OCI-LY7 (cell line): ENCODE measurements at regions not wholly inside any gene's neighbourhood (a gene's known extent, or its start where the extent isn't known, plus 50 kb on each side); places are given as distances from the start of the nearest gene placed in this dataset.

Source experiments
- BruUV-seq: library from RNA; stranded (reverse); fragments of 400-500 nt; replicated peaks from 2 replicates; lab custom pipeline; 2021; lab: Mats Ljungman, UMichigan
- CTCF ChIA-PET: fragments of 300-600 bp; sonication (Branson Sonifier 250); formaldehyde crosslinking; loops from one replicate; lab custom pipeline; 2022; ENCODE audit warnings: antibody characterized with exemption; ENCODE audit not compliant: unreplicated experiment; lab: Charles Lee
- POLR2A ChIA-PET: fragments of 300-600 bp; sonication (Branson Sonifier 250); formaldehyde crosslinking; loops from one replicate; lab custom pipeline; 2022; ENCODE audit warnings: antibody characterized with exemption; lab: Charles Lee
- DNase-seq: peaks from one replicate; pipeline ENCODE4 v3.0.0-alpha.2; 2015; ENCODE audit warnings: low spot score
- H2AFZ ChIP-seq: fragments of 200-600 bp; sonication (generic), shearing (Covaris generic); 2 replicates; pipeline ENCODE4 v1.6.1; 2014; ENCODE audit warnings: mild to moderate bottlenecking, antibody characterized with exemption, low read length, moderate library complexity
- H3K27ac ChIP-seq: fragments of 200-600 bp; sonication (generic); 2 replicates; pipeline ENCODE4 v1.5.1; 2014; ENCODE audit warnings: mixed run types, low read depth, mild to moderate bottlenecking, moderate library complexity, low read length, inconsistent platforms; ENCODE audit not compliant: poor library complexity, severe bottlenecking
- H3K36me3 ChIP-seq: fragments of 200-600 bp; sonication (generic); 2 replicates; pipeline ENCODE4 v1.6.1; 2014; ENCODE audit warnings: mild to moderate bottlenecking, antibody characterized with exemption, low read length, moderate library complexity, mixed read lengths; ENCODE audit not compliant: insufficient read depth
- H3K4me1 ChIP-seq: fragments of 200-600 bp; sonication (generic); 2 replicates; pipeline ENCODE4 v1.5.1; 2014; ENCODE audit warnings: mild to moderate bottlenecking, low read length; ENCODE audit not compliant: insufficient read depth, poor library complexity, severe bottlenecking
- H3K4me2 ChIP-seq: fragments of 200-600 bp; sonication (generic); 2 replicates; pipeline ENCODE4 v1.6.1; 2014; ENCODE audit warnings: mild to moderate bottlenecking, low read length
- H3K4me3 ChIP-seq: fragments of 200-600 bp; sonication (generic); 2 replicates; pipeline ENCODE4 v1.5.1; 2014; ENCODE audit warnings: mild to moderate bottlenecking, low read depth, low read length; ENCODE audit not compliant: poor library complexity, severe bottlenecking
- H3K79me2 ChIP-seq: fragments of 200-600 bp; sonication (generic); 2 replicates; pipeline ENCODE4 v1.6.1; 2016; ENCODE audit warnings: low read depth, mild to moderate bottlenecking, low read length, moderate library complexity, mixed read lengths; ENCODE audit not compliant: insufficient read depth
- H3K9me2 ChIP-seq: fragments of 200-600 bp; sonication (generic); 2 replicates; pipeline ENCODE4 v1.6.1; 2016; ENCODE audit warnings: mild to moderate bottlenecking, low read length, mixed read lengths; ENCODE audit not compliant: insufficient read depth
- H3K9me3 ChIP-seq: fragments of 200-600 bp; sonication (generic); 2 replicates; pipeline ENCODE4 v1.6.1; 2014; ENCODE audit warnings: mild to moderate bottlenecking, mixed run types, low read length, mixed read lengths
- H4K20me1 ChIP-seq: fragments of 200-600 bp; sonication (generic); 2 replicates; pipeline ENCODE4 v1.6.1; 2014; ENCODE audit warnings: mild to moderate bottlenecking, antibody characterized with exemption, low read length, moderate library complexity, mixed read lengths; ENCODE audit not compliant: insufficient read depth
- CTCF ChIP-seq: fragments of 200-600 bp; sonication (generic); conservative IDR thresholded peaks from 2 replicates; pipeline ENCODE4 v1.5.1; 2014; ENCODE audit warnings: mild to moderate bottlenecking, antibody characterized with exemption, low read length, moderate library complexity, mixed read lengths
- EZH2phosphoT487 ChIP-seq: fragments of 200-600 bp; sonication (generic); IDR thresholded peaks from 2 replicates; pipeline ENCODE4 v1.6.1; 2018; ENCODE audit warnings: low read depth, borderline replicate concordance, mild to moderate bottlenecking, mixed run types, antibody characterized with exemption, low read length, moderate library complexity, mixed read lengths
- intact Hi-C: fragments of 100-400 bp; cut with micrococcal nuclease; formaldehyde crosslinking; loops from one replicate; pipeline ENCODE4 v1.10.0; 2022; ENCODE audit not compliant: unreplicated experiment

- Histone ChIP-seq H3K4me2 (no peak overlapping the region), H4K20me1 (no peaks in the 10 kb centered on the region), H3K27ac (no peak overlapping the region), H2AFZ (0 out of 2 replicates have a peak overlapping the region, but pooled peaks have one; percentile 19), H3K79me2 (no peaks in the 10 kb centered on the region), H3K36me3 (no peaks in the 10 kb centered on the region), H3K4me3 (no peak overlapping the region), H3K9me3 (no peaks in the 10 kb centered on the region), H3K4me1 (no peaks in the 10 kb centered on the region), H3K9me2 (no peaks in the 10 kb centered on the region)
- BruUV-seq, result no TSS peak
- intact Hi-C loops, result no loop called here
- no peak for DNase-seq
- ChIA-PET CTCF (no interaction called here), POLR2A (interaction anchor here (1.5 kb wide), 1 partner anchor 16 kb away, joined by 4 read pairs; no protein-coding TSS in a partner anchor)
- no peak for TF ChIP-seq CTCF
- no peak for TF ChIP-seq EZH2phosphoT487
Measured at GRCh38 chr6:68114463-68115047, 520.5 kb upstream of the ADGRB3 start.

DNA sequence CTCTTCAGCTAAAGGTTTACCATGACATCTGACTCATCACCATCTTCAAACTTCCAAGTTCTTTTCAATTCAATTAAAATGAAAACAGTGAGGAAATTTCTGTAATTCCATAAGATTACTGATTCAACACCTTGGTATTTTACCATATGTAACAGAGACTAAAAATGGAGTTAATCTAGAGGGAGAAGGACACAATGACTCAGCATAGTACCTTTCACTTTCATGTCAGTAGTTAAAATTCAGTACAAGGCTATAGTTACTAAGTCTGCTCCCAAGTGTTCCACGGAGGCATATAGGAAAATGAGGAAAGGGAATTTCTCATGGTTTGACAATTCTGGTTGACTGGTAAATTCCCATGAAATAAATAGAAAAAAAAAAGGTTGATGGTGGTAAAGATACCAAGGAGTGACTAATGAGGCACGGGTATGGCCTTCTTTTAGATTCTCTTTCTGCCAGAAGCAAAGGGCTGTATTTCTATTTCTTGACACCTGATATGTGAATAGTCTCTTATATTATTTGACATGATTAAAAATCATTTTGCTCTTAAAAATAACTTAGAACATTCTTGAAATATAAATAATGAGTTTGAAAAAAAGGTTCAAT, 526.7 kb upstream of the ADGRB3 start:
- POLR2A ChIA-PET, result interaction anchor here (0.6 to 1.4 kb wide), 3 partner anchors 9 to 22 kb away, joined by 3 to 5 read pairs (median 3); no protein-coding TSS in a partner anchor
- no peaks in the 10 kb centered on the region for H3K9me3 ChIP-seq
- H3K4me3 ChIP-seq, result no peak overlapping the region
- H4K20me1 ChIP-seq, result no peaks in the 10 kb centered on the region
- intact Hi-C loops, result no loop called here
- no peak overlapping the region for H3K4me2 ChIP-seq
- no peaks in the 10 kb centered on the region for H3K79me2 ChIP-seq
- H3K4me1 ChIP-seq, result no peaks in the 10 kb centered on the region
- no peak overlapping the region for H2AFZ ChIP-seq
- H3K9me2 ChIP-seq, result no peaks in the 10 kb centered on the region
- no TSS peak for BruUV-seq
- TF ChIP-seq EZH2phosphoT487 (no peak), CTCF (no peak)
- DNase-seq, result no peak
- H3K27ac ChIP-seq, result no peak overlapping the region
- CTCF ChIA-PET, result no interaction called here
- H3K36me3 ChIP-seq, result no peaks in the 10 kb centered on the region

DNA sequence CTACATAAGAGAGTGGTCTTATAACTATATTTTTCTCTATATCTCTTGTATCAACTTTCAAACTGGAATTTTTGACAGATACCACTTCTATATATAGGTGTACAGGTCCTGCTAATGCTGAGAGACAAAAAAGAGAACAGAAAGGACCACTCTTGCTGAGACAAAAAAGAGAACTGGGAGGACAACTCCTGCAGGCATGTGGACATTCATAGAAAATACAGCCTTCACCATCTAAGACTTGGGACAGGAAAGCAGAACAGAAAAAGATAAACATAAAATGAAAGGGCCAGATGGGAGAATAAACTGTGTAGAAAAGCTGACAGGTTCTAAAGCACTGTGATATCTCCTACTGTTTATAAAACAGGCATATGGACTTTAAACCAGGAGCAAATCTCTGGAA, 541.0 kb upstream of the ADGRB3 start:
- DNase-seq, result peak; percentile 63
- intact Hi-C loops, result loop anchor here (5.0 kb wide), 1 partner anchor 33 kb away; no protein-coding TSS in a partner anchor
- no peak for TF ChIP-seq EZH2phosphoT487
- ChIA-PET CTCF (no interaction called here), POLR2A (no interaction called here)
- H3K4me3 ChIP-seq, result no peak overlapping the region
- H3K27ac ChIP-seq, result peak overlapping the region; percentile 64
- no peaks in the 10 kb centered on the region for H3K79me2 ChIP-seq
- H4K20me1 ChIP-seq, result no peaks in the 10 kb centered on the region
- H3K4me2 ChIP-seq, result peak overlapping the region; percentile 21
- H3K9me3 ChIP-seq, result no peaks in the 10 kb centered on the region
- peaks cover 26% of the 10 kb centered on the region for H3K4me1 ChIP-seq
- no TSS peak for BruUV-seq
- H3K9me2 ChIP-seq, result no peaks in the 10 kb centered on the region
- no peaks in the 10 kb centered on the region for H3K36me3 ChIP-seq
- H2AFZ ChIP-seq, result no peak overlapping the region
